Suprapubic skin (tissue), 3 donors: ENCODE measurements at regions not wholly inside any gene's neighbourhood (a gene's known extent, or its start where the extent isn't known, plus 50 kb on each side); places are given as distances from the start of the nearest gene placed in this dataset.

Experiments
- CTCF ChIP-seq, 2 donors: fragments of 200-600 bp in 1 of 2; fragments of 450-650 bp in 1 of 2; sonication (generic) in 1 of 2; IDR thresholded peaks; one replicate each; pipeline ENCODE4 v1.5.1; 2016 to 2019; ENCODE audit warnings: antibody characterized with exemption in 2 of 2, mild to moderate bottlenecking in 1 of 2, moderate library complexity in 1 of 2
- POLR2A ChIP-seq, 2 donors: fragments of 450-650 bp; IDR thresholded peaks; one replicate each; pipeline ENCODE4 v1.6.1; 2017; ENCODE audit warnings: antibody characterized with exemption in 2 of 2, mild to moderate bottlenecking in 2 of 2, moderate library complexity in 2 of 2

- no peak for TF ChIP-seq CTCF (IDR thresholded peaks at IDR 0.05)
- no peak for TF ChIP-seq POLR2A (IDR thresholded peaks at IDR 0.05)
These were observed 148.2 kb upstream of the MOCS1 start for GRCh38 chr6:40082278-40083043.
